GM12875 (cell line): ENCODE measurements at regions not wholly inside any gene's neighbourhood (a gene's known extent, or its start where the extent isn't known, plus 50 kb on each side); places are given as distances from the start of the nearest gene placed in this dataset.

ENCODE experiments used
- H3K4me3 ChIP-seq: one replicate; pipeline ENCODE4 v1.5.1; 2011; ENCODE audit warnings: low read depth, low read length, control low read depth
- CTCF ChIP-seq: IDR thresholded peaks from 2 replicates; pipeline ENCODE4 v1.5.1; 2011; ENCODE audit warnings: low read depth, mild to moderate bottlenecking, control low read depth, inconsistent platforms, low read length, moderate library complexity, borderline replicate concordance; ENCODE audit not compliant: insufficient read depth

GRCh38 chr2:120658042-120658769 lies 77.5 kb upstream of the GLI2 start:
- TF ChIP-seq CTCF = no peak
- H3K4me3 ChIP-seq = no peak overlapping the region

GRCh38 chr2:120658770-120659158 lies 76.9 kb upstream of the GLI2 start:
- H3K4me3 ChIP-seq = no peak overlapping the region
- no peak for TF ChIP-seq CTCF

- H3K4me3 ChIP-seq = no peak overlapping the region
- no peak for TF ChIP-seq CTCF
Measured at GRCh38 chr2:120659275-120659977, 76.2 kb upstream of the GLI2 start.

- TF ChIP-seq CTCF = no peak
- H3K4me3 ChIP-seq = no peak overlapping the region
Measured at GRCh38 chr2:120660056-120660694, 75.5 kb upstream of the GLI2 start.

- TF ChIP-seq CTCF = no peak
- no peak overlapping the region for H3K4me3 ChIP-seq
Measured at GRCh38 chr2:120660771-120661459, 74.8 kb upstream of the GLI2 start.

GRCh38 chr2:120661551-120661950 lies 74.1 kb upstream of the GLI2 start:
- H3K4me3 ChIP-seq = no peak overlapping the region
- no peak for TF ChIP-seq CTCF
